ENCODE measurements at regions not wholly inside any gene's neighbourhood (a gene's known extent, or its start where the extent isn't known, plus 50 kb on each side); places are given as distances from the start of the nearest gene placed in this dataset.

GRCh38 chr21:17214801-17215200 lies 298.0 kb upstream of the CXADR start:
- TF ChIP-seq EZH2 (IDR thresholded peaks at IDR 0.05; ENCODE audit: low read depth, unreplicated experiment): no peak
- no peak for TF ChIP-seq POLR2AphosphoS5 (IDR thresholded peaks at IDR 0.05; ENCODE audit: low read depth)
- TF ChIP-seq CTCF (conservative IDR thresholded peaks at IDR 0.05; ENCODE audit: low read depth in 2 of 2): no peak
- no peak for TF ChIP-seq ZNF331 (CRISPR knock-in tag; IDR thresholded peaks at IDR 0.05; ENCODE audit: low read depth)
- no peak for TF ChIP-seq ETS1 (IDR thresholded peaks at IDR 0.05)
- TF ChIP-seq JUNB (IDR thresholded peaks at IDR 0.05; ENCODE audit: unreplicated experiment): no peak
- TF ChIP-seq REST (IDR thresholded peaks at IDR 0.05; ENCODE audit: unreplicated experiment): no peak
- TF ChIP-seq ZNF114 (CRISPR knock-in tag; IDR thresholded peaks at IDR 0.05): no peak
- TF ChIP-seq, protein P1, sequence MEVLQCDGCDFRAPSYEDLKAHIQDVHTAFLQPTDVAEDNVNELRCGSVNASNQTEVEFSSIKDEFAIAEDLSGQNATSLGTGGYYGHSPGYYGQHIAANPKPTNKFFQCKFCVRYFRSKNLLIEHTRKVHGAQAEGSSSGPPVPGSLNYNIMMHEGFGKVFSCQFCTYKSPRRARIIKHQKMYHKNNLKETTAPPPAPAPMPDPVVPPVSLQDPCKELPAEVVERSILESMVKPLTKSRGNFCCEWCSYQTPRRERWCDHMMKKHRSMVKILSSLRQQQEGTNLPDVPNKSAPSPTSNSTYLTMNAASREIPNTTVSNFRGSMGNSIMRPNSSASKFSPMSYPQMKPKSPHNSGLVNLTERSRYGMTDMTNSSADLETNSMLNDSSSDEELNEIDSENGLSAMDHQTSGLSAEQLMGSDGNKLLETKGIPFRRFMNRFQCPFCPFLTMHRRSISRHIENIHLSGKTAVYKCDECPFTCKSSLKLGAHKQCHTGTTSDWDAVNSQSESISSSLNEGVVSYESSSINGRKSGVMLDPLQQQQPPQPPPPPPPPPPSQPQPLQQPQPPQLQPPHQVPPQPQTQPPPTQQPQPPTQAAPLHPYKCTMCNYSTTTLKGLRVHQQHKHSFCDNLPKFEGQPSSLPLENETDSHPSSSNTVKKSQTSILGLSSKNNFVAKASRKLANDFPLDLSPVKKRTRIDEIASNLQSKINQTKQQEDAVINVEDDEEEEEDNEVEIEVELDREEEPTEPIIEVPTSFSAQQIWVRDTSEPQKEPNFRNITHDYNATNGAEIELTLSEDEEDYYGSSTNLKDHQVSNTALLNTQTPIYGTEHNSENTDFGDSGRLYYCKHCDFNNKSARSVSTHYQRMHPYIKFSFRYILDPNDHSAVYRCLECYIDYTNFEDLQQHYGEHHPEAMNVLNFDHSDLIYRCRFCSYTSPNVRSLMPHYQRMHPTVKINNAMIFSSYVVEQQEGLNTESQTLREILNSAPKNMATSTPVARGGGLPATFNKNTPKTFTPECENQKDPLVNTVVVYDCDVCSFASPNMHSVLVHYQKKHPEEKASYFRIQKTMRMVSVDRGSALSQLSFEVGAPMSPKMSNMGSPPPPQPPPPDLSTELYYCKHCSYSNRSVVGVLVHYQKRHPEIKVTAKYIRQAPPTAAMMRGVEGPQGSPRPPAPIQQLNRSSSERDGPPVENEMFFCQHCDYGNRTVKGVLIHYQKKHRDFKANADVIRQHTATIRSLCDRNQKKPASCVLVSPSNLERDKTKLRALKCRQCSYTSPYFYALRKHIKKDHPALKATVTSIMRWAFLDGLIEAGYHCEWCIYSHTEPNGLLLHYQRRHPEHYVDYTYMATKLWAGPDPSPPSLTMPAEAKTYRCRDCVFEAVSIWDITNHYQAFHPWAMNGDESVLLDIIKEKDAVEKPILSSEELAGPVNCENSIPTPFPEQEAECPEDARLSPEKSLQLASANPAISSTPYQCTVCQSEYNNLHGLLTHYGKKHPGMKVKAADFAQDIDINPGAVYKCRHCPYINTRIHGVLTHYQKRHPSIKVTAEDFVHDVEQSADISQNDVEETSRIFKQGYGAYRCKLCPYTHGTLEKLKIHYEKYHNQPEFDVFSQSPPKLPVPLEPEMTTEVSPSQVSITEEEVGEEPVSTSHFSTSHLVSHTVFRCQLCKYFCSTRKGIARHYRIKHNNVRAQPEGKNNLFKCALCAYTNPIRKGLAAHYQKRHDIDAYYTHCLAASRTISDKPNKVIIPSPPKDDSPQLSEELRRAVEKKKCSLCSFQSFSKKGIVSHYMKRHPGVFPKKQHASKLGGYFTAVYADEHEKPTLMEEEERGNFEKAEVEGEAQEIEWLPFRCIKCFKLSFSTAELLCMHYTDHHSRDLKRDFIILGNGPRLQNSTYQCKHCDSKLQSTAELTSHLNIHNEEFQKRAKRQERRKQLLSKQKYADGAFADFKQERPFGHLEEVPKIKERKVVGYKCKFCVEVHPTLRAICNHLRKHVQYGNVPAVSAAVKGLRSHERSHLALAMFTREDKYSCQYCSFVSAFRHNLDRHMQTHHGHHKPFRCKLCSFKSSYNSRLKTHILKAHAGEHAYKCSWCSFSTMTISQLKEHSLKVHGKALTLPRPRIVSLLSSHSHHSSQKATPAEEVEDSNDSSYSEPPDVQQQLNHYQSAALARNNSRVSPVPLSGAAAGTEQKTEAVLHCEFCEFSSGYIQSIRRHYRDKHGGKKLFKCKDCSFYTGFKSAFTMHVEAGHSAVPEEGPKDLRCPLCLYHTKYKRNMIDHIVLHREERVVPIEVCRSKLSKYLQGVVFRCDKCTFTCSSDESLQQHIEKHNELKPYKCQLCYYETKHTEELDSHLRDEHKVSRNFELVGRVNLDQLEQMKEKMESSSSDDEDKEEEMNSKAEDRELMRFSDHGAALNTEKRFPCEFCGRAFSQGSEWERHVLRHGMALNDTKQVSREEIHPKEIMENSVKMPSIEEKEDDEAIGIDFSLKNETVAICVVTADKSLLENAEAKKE (CRISPR knock-in tag; IDR thresholded peaks at IDR 0.05): no peak
- TF ChIP-seq NANOG (IDR thresholded peaks at IDR 0.05; ENCODE audit: borderline replicate concordance): no peak
- TF ChIP-seq EZH2phosphoT487 (IDR thresholded peaks at IDR 0.05; ENCODE audit: unreplicated experiment): no peak
- no peak for TF ChIP-seq STAT1 (IDR thresholded peaks at IDR 0.05; ENCODE audit: unreplicated experiment)

All from GM23338 (cell line).